Smooth muscle cell (in vitro differentiated cells): ENCODE measurements at regions not wholly inside any gene's neighbourhood (a gene's known extent, or its start where the extent isn't known, plus 50 kb on each side); places are given as distances from the start of the nearest gene placed in this dataset.

Source experiments
- DNase-seq: peaks from one replicate; lab custom pipeline; 2025; ENCODE audit not compliant: unreplicated experiment; lab: John Stamatoyannopoulos, UW
- H2AFZ ChIP-seq: fragments of 200-600 bp; sonication (generic); 2 replicates; pipeline ENCODE4 v1.6.0; 2016; ENCODE audit warnings: antibody characterized with exemption, low read depth, mild to moderate bottlenecking
- H3F3A ChIP-seq: fragments of 200-600 bp; sonication (generic); 2 replicates; pipeline ENCODE4 v1.6.0; 2017; ENCODE audit warnings: antibody characterized with exemption, low read depth
- H3K27ac ChIP-seq: fragments of 200-600 bp; sonication (generic); 2 replicates; pipeline ENCODE4 v1.5.1; 2016; ENCODE audit warnings: low read depth, mild to moderate bottlenecking
- H3K27me3 ChIP-seq: fragments of 200-600 bp; sonication (generic); 2 replicates; pipeline ENCODE4 v1.6.1; 2016; ENCODE audit warnings: low read depth, mild to moderate bottlenecking
- H3K36me3 ChIP-seq: fragments of 200-600 bp; sonication (generic); 2 replicates; pipeline ENCODE4 v1.5.1; 2016; ENCODE audit warnings: low read depth
- H3K4me1 ChIP-seq: fragments of 200-600 bp; sonication (generic); 2 replicates; pipeline ENCODE4 v1.5.1; 2016; ENCODE audit warnings: low read depth
- H3K4me2 ChIP-seq: fragments of 200-600 bp; sonication (generic); 2 replicates; pipeline ENCODE4 v1.6.0; 2016; ENCODE audit warnings: mild to moderate bottlenecking
- H3K4me3 ChIP-seq: fragments of 200-600 bp; sonication (generic); 2 replicates; pipeline ENCODE4 v1.5.1; 2016; ENCODE audit warnings: mild to moderate bottlenecking
- H3K79me2 ChIP-seq: fragments of 200-600 bp; sonication (generic); 2 replicates; pipeline ENCODE4 v1.6.0; 2016; ENCODE audit warnings: low read depth, mild to moderate bottlenecking
- H3K9ac ChIP-seq: fragments of 200-600 bp; sonication (generic); 2 replicates; pipeline ENCODE4 v1.6.0; 2016; ENCODE audit warnings: low read depth
- H3K9me3 ChIP-seq: fragments of 200-600 bp; sonication (generic); replicated peaks from 2 replicates; pipeline ENCODE4 v1.5.1; 2016; ENCODE audit warnings: low read depth
- H4K20me1 ChIP-seq: fragments of 200-600 bp; sonication (generic); 2 replicates; pipeline ENCODE4 v1.6.0; 2016; ENCODE audit warnings: low read depth
- WGBS: methylation state at CpG from one replicate; pipeline ENCODE4 v1.1.7; 2016; ENCODE audit warnings: low lambda C conversion rate; 5-methylcytosine and 5-hydroxymethylcytosine counted together
- TF ChIP-seq, protein P1 (sequence below): fragments of 200-600 bp; sonication (generic); IDR thresholded peaks from 2 replicates; pipeline ENCODE4 v1.5.1; 2017; ENCODE audit warnings: borderline replicate concordance, mild to moderate bottlenecking, antibody characterized with exemption; ENCODE audit not compliant: insufficient read depth, poor library complexity, severe bottlenecking

DNA sequence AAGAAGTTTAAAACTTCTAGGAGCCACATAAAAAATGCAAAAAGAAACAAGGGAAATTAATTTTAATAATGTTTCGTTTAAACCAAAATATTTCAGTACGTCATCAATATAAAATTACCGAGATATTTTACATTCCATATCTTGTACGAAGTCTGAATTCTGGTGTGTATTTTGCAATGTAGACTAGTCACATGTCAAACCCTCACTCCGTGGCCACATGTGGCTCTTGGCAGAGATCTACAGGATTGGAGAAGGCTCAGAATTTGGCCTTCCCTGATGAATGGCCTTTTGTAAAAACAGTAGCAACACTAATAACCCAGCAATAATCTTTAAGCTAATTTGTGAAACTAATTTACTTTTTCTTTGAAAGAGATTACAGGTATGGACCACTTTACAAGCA, 217.1 kb downstream of the PRL start:
- no peak overlapping the region for H3K4me3 ChIP-seq
- no peaks in the 10 kb centered on the region for H3K36me3 ChIP-seq
- WGBS = 95% methylated on average over 5 of the region's 5 CpGs
- no peak overlapping the region for H3K4me2 ChIP-seq
- H3F3A ChIP-seq = no peaks in the 10 kb centered on the region
- no peaks in the 10 kb centered on the region for H3K4me1 ChIP-seq
- no peaks in the 10 kb centered on the region for H3K79me2 ChIP-seq
- TF ChIP-seq, protein P1, sequence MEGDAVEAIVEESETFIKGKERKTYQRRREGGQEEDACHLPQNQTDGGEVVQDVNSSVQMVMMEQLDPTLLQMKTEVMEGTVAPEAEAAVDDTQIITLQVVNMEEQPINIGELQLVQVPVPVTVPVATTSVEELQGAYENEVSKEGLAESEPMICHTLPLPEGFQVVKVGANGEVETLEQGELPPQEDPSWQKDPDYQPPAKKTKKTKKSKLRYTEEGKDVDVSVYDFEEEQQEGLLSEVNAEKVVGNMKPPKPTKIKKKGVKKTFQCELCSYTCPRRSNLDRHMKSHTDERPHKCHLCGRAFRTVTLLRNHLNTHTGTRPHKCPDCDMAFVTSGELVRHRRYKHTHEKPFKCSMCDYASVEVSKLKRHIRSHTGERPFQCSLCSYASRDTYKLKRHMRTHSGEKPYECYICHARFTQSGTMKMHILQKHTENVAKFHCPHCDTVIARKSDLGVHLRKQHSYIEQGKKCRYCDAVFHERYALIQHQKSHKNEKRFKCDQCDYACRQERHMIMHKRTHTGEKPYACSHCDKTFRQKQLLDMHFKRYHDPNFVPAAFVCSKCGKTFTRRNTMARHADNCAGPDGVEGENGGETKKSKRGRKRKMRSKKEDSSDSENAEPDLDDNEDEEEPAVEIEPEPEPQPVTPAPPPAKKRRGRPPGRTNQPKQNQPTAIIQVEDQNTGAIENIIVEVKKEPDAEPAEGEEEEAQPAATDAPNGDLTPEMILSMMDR = no peak
- H4K20me1 ChIP-seq = no peaks in the 10 kb centered on the region
- no peak overlapping the region for H2AFZ ChIP-seq
- no peak for DNase-seq
- H3K27ac ChIP-seq = no peak overlapping the region
- H3K27me3 ChIP-seq = no peaks in the 10 kb centered on the region
- H3K9me3 ChIP-seq = no peaks in the 10 kb centered on the region
- no peak overlapping the region for H3K9ac ChIP-seq

DNA sequence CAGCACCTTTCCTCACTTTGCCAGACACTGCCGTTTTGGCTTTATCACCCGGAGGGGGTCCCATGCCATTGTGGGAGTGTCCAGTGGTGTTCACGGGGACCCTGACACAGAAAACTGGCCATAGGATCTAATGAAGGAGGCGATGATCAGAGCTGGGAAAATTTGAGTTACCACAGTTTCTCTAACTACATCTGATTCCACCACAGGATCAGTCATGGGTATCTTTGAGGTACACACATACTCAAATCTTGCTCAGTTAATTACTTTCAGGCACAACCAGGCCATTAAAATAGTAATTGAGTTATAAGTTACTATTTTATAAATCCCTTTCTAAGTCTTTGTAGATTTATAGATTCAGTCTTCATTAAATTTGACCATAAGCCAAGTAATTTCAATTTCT, 215.1 kb downstream of the PRL start:
- WGBS = 94% methylated on average over 4 of the region's 4 CpGs
- Histone ChIP-seq H3K79me2 (no peaks in the 10 kb centered on the region), H3K9me3 (no peaks in the 10 kb centered on the region), H3K27me3 (no peaks in the 10 kb centered on the region), H2AFZ (no peak overlapping the region), H4K20me1 (no peaks in the 10 kb centered on the region), H3K4me2 (no peak overlapping the region), H3K9ac (no peak overlapping the region), H3F3A (no peaks in the 10 kb centered on the region), H3K27ac (no peak overlapping the region), H3K4me3 (no peak overlapping the region), H3K36me3 (no peaks in the 10 kb centered on the region), H3K4me1 (no peaks in the 10 kb centered on the region)
- DNase-seq = no peak
- TF ChIP-seq, protein P1 = no peak

DNA sequence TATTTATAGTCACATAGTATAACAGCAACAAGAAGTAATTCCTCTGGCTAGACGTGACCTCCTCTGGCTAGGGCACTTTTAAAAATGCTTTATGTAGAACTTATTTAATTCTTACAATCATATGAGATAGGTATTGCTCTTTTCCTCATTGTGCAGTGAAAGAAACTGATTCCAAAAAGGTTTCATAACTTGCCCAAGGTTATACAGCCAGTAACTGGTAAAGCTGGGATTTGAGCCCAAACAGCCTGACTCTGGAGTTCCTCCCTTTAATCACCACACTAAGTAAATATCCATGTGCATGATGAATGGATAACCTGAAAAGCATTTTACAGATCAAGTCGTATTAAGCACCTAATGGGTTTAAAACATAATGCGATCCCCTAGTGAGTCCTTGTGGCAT, 214.6 kb downstream of the PRL start:
- H3K27me3 ChIP-seq = no peaks in the 10 kb centered on the region
- DNase-seq = no peak
- H3K4me2 ChIP-seq = no peak overlapping the region
- no peaks in the 10 kb centered on the region for H3K9me3 ChIP-seq
- no peaks in the 10 kb centered on the region for H3F3A ChIP-seq
- no peaks in the 10 kb centered on the region for H3K36me3 ChIP-seq
- H3K4me3 ChIP-seq = no peak overlapping the region
- no peaks in the 10 kb centered on the region for H3K4me1 ChIP-seq
- no peak overlapping the region for H2AFZ ChIP-seq
- no peak overlapping the region for H3K9ac ChIP-seq
- H3K79me2 ChIP-seq = no peaks in the 10 kb centered on the region
- no peak overlapping the region for H3K27ac ChIP-seq
- no peaks in the 10 kb centered on the region for H4K20me1 ChIP-seq
- TF ChIP-seq, protein P1 = no peak
- 96% methylated on average over 3 of the region's 3 CpGs for WGBS

DNA sequence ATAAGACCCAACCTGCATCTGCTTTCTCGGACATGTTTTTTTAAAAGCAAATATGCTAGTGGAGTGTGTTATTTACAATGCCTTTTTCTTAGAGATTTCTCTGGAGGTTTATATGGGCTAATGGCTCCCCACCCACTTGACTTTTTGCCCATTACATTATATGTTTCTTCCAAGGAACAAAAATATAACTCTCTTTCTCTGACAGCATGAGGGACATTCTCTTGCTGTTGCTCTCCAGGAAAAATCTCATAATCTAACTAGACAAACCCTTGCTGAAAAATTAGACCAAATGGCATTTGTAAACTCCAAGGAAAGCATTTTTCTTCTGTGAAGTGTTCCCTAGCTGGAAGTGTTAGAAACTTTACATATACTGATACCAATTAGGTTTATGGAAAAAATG, 213.7 kb downstream of the PRL start:
- H3K36me3 ChIP-seq = no peaks in the 10 kb centered on the region
- no peak overlapping the region for H3K4me3 ChIP-seq
- H4K20me1 ChIP-seq = no peaks in the 10 kb centered on the region
- H3K4me1 ChIP-seq = no peaks in the 10 kb centered on the region
- no peaks in the 10 kb centered on the region for H3K27me3 ChIP-seq
- no peak overlapping the region for H3K4me2 ChIP-seq
- no peak for DNase-seq
- H3K27ac ChIP-seq = no peak overlapping the region
- TF ChIP-seq, protein P1 = no peak
- no peak overlapping the region for H3K9ac ChIP-seq
- H3F3A ChIP-seq = no peaks in the 10 kb centered on the region
- H3K79me2 ChIP-seq = no peaks in the 10 kb centered on the region
- no peak overlapping the region for H2AFZ ChIP-seq
- WGBS = 100% methylated on average over 1 of the region's 1 CpG
- H3K9me3 ChIP-seq = no peaks in the 10 kb centered on the region
